GM12873 (cell line): ENCODE measurements at regions not wholly inside any gene's neighbourhood (a gene's known extent, or its start where the extent isn't known, plus 50 kb on each side); places are given as distances from the start of the nearest gene placed in this dataset.
A peak's percentile ranks its signal among the peaks of the same experiment; 100 is the strongest.

Source experiments
- CTCF ChIP-seq: IDR thresholded peaks from 2 replicates; pipeline ENCODE4 v1.5.1; 2012; ENCODE audit warnings: low read depth, mild to moderate bottlenecking, moderate library complexity, low read length, control low read depth; ENCODE audit not compliant: insufficient read depth; ENCODE audit errors: missing control alignments

- no peak for TF ChIP-seq CTCF
These were observed 802.8 kb downstream of the DIAPH3 start for GRCh38 chr13:59360916-59361315.

GRCh38 chr13:59363313-59363712 is 800.4 kb downstream of the DIAPH3 start:
- TF ChIP-seq CTCF: no peak

GRCh38 chr13:59363947-59364346 is 799.8 kb downstream of the DIAPH3 start:
- no peak for TF ChIP-seq CTCF

GRCh38 chr13:59364641-59365085 is 799.1 kb downstream of the DIAPH3 start:
- peak; percentile 3 for TF ChIP-seq CTCF

GRCh38 chr13:59367467-59367866 is 796.3 kb downstream of the DIAPH3 start:
- TF ChIP-seq CTCF: no peak

GRCh38 chr13:59367904-59368303 is 795.8 kb downstream of the DIAPH3 start:
- no peak for TF ChIP-seq CTCF

- no peak for TF ChIP-seq CTCF
These were observed 795.0 kb downstream of the DIAPH3 start for GRCh38 chr13:59368693-59369092.
